DMS53 treated with DMSO at 0.1 percent for 48 hours (cell line): ENCODE measurements at regions not wholly inside any gene's neighbourhood (a gene's known extent, or its start where the extent isn't known, plus 50 kb on each side); places are given as distances from the start of the nearest gene placed in this dataset.

Experiments used
- DNase-seq: peaks from one replicate; lab custom pipeline; 2025; ENCODE audit not compliant: unreplicated experiment; lab: John Stamatoyannopoulos, UW

- no peak for DNase-seq
These were observed 861.9 kb downstream of the NTRK3 start for GRCh38 chr15:87394676-87395075.

- no peak for DNase-seq
These were observed 868.8 kb downstream of the NTRK3 start for GRCh38 chr15:87387766-87388165.

GRCh38 chr15:87374339-87374738, 882.2 kb downstream of the NTRK3 start:
- DNase-seq, result no peak

GRCh38 chr15:87369269-87369668, 887.3 kb downstream of the NTRK3 start:
- DNase-seq, result no peak

GRCh38 chr15:87368511-87368910, 888.0 kb downstream of the NTRK3 start:
- DNase-seq, result no peak

- no peak for DNase-seq
These were observed 891.4 kb downstream of the NTRK3 start for GRCh38 chr15:87365186-87365585.

- no peak for DNase-seq
These were observed 894.0 kb downstream of the NTRK3 start for GRCh38 chr15:87362531-87362930.

- DNase-seq, result no peak
These were observed 898.8 kb downstream of the NTRK3 start for GRCh38 chr15:87357637-87358313.

GRCh38 chr15:87355946-87356345, 900.6 kb downstream of the NTRK3 start:
- DNase-seq, result no peak

- DNase-seq, result no peak
These were observed 901.7 kb downstream of the NTRK3 start for GRCh38 chr15:87354661-87355410.

- no peak for DNase-seq
These were observed 907.4 kb downstream of the NTRK3 start for GRCh38 chr15:87349181-87349580.

- DNase-seq, result no peak
These were observed 907.8 kb downstream of the NTRK3 start for GRCh38 chr15:87348746-87349145.

- DNase-seq, result no peak
These were observed 908.6 kb downstream of the NTRK3 start for GRCh38 chr15:87347806-87348515.

- no peak for DNase-seq
These were observed 910.6 kb downstream of the NTRK3 start for GRCh38 chr15:87345961-87346360.

GRCh38 chr15:87343966-87344365, 912.6 kb downstream of the NTRK3 start:
- DNase-seq, result no peak

GRCh38 chr15:87340370-87340769, 916.2 kb downstream of the NTRK3 start:
- DNase-seq, result no peak

- DNase-seq, result no peak
These were observed 930.3 kb downstream of the NTRK3 start for GRCh38 chr15:87326269-87326668.

GRCh38 chr15:87322870-87323269, 933.7 kb downstream of the NTRK3 start:
- no peak for DNase-seq

- no peak for DNase-seq
These were observed 934.3 kb downstream of the NTRK3 start for GRCh38 chr15:87322265-87322664.

GRCh38 chr15:87317900-87318299, 938.6 kb downstream of the NTRK3 start:
- no peak for DNase-seq

GRCh38 chr15:87312221-87312620, 944.3 kb downstream of the NTRK3 start:
- DNase-seq, result no peak

GRCh38 chr15:87300146-87300545, 956.4 kb downstream of the NTRK3 start:
- no peak for DNase-seq
